CD4-positive, alpha-beta T cell treated with Interleukin-4 for 4 hours (primary cell): ENCODE measurements at regions not wholly inside any gene's neighbourhood (a gene's known extent, or its start where the extent isn't known, plus 50 kb on each side); places are given as distances from the start of the nearest gene placed in this dataset.
"Not testable (repeated sequence)": the region's sequence is repeated elsewhere in the genome, so short reads cannot be mapped to it uniquely, and the experiment has no call there.

Experiments used
- DNase-seq: peaks from one replicate; pipeline ENCODE4 v3.0.0-alpha.2; 2020

DNA sequence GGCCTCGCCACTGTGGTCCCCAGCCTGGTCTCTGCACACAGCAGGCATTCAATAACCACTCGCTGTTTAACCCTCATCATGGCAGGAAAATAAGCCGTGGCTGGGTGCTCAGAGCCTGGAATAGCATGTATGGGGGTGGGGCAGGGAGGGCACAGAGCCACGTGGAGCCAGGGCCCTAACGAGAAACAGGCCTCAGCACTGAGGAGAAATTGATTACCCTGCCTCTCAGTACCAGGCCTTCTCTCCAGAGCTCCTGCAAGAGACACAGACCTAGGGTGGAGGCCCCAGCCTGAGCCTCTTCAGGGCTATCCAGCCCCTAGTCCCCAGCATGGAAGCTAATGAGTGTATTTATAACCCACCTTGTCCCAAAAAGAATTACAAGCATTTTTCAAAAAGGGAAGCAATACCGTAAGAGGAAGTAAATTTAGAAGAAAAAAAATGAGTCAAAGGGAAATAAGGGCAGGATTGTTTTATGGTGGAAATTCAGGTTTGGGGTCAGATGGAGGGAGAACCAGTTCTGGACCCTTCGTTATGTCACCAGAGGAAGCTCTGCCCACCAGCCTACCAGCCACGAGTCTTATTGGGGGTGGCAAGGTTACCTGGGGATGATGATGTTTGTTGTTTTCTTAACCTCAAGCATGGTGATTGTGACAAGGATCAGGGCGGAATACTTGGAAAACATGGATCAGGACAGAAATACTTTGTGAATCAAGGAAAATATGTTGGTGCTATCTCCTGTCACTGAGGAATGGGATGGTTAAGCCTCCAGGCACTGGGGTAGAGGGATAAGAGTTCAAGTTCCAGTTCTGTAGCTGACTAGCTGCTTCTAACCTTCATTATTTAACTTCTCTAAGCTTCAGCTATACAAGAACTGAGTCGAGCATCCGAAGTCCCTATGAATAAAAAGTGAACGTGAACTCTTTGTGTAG lies 101.9 kb upstream of the RBPJ start:
- DNase-seq = no peak

DNA sequence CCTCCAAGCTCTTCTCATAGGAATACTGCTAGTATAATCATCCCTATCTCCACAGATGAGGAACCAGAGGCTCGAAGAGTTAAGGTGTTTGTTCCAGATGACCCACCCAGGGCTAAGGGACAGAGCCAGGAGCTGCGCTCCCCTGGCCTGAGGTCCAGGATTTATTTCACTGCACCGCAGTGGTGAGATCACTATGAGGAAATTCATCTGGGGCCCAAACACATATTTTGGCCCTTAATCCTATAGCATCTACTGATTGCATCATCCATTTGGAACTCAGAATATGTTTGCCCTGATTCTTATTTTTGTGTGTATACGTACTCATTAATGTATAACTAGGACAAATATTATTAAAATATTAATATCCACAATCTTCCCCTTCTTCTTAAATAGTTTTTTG lies 100.1 kb upstream of the RBPJ start:
- DNase-seq = no peak

DNA sequence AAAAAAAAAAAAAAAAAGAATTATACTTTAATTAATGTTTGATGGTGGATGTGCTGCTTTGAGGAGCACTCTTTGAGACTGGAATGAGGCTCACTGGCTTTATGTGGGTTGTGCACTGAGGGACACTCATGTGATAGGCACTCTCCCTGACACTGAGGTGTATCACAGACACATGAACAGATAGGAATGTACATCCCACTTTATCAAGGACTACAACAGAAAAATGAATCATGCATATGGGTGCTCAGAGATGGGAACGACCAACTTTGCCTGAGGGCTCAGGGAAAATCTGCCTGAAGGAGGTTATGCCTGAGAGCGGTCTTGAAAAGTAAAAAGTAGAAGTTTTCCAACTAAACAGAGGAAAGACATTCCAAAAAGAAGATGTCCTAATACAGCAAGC lies 97.7 kb upstream of the RBPJ start:
- DNase-seq = no peak

DNA sequence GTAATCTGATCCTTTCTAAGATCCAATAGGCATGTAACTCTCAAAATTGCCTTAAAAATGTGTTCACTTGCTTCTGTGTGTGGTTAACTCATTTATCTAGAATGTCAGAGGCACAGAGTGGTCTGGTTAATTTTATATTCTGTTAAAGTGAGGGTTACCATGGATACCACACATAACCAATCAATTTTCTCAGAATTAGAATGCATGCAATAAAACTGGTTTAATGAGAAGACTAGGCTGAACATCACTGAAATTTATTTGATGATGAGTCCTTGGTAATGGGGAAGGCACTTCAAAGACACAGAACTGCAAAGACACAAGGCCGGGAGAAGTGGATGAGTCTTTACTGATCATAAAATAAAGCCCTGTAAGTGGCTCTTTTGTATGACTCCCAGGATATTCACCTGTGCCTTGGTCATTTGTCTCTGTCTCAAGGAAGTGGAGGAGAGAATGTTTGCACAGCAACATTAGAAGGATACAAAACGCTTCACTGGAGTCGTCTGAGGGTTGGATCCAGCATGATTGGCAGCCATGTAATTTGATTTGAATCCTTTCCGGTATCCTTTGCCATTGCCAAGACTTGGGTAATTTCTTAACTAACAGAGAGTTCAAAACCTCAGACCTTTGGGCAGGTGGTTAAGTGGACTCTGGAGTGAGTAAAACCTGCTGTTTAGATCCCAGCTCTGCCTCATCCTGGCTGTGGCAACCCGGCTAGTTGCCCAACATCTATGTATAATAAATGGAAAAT lies 94.0 kb upstream of the RBPJ start:
- DNase-seq = no peak

DNA sequence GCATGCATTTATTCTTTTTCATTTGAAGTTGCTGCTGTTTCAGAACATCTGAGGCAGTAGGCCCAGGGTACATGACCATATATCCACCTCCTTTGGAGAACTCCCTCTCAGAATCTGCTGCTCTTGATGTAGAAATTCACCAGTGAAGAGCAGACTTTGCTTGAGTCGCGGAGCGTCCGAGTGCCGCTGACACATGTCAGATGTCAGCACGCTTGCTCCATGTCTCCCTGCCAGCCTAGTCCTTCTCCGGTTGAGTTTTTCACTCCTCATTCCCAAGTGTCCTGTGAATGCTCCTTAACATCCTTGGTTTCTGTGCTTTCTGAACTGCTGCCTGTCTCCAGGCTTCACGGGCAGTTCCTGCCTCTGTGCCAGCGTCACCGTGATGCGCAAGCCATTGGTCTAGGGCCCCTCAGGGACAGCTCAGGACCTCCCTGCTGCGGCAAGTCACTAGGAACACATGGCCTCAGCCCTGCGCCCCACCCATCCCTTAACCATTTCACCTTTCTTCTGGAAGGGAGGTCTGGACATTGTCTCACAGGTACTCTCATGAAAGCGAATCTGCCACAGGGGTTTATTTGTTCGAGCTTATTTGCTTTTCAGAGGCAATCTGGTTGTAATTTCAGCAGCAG lies 93.1 kb upstream of the RBPJ start:
- no peak for DNase-seq

DNA sequence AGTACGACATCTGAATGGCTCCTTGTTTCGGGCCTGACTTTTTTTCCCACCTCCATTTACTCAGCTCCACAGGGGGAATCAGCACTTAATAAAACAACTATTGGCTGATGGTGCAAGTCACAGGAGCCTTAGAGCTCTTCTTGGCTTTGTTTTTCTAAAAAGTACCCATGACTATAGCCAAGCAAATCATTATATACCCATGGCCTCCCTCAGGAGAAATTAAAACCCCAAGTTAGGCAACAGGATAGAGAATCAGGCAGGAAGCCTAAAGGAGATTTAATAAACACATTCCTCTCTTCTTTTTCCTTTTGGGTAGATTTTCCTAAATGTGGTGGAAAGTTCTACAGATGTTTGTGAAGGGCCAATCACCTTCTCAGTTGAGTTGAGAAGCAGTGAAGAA lies 91.9 kb upstream of the RBPJ start:
- DNase-seq = no peak

DNA sequence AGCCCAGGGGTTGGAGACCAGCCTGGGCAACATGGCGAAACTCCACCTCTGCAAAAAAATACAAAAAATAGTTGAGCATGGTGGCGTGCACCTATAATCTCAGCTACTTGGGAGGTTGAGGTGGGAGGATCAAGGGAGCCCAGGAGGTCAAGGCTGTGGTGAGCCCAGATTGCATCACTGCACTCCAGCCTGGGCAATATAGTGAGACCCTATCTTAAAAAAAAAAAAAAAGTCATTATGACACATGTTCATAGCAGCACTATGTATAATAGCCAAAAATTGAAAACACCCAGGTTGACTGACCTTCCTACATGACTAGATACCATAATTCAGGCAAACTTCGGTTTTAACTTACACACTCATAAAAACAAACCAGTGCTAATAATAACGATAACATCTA lies 90.8 kb upstream of the RBPJ start:
- DNase-seq = no peak

DNA sequence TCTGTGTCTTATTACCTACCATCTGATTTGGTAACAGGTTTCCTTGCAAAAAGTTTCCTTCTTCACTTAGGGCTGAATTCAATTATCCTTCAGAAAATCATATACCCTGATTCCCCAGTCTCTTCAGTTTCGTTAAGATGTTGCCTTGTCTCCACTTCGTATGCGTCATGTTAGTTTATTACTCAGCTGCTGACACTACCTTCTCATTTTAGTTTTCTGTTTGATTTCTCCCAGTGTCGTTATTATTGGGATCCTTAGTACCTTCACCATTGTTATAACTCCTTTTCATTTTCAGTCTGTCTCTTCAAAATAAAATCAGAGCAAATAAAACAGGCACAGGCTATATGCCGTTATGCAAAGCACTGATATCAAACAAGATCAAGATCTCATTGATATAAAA lies 87.5 kb upstream of the RBPJ start:
- no peak for DNase-seq

DNA sequence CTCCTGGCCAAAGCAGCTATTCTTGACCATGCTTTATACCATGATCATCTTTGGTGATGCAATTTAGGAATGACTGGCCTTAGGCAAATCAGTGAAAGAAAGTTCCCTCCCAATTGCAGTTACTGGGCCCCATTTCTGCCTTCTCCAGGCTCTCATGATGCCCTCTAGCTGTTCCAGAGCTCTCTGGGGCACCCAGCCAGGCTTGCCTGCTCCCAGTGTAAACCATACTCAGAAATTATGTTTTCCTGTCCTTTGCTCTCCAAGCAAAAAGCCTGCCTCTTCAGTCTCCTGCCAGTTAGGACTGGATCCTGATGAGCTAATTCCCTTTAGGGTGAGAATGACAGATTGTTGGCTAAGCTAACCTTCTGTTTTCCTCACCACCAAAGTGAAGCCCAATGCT lies 85.3 kb upstream of the RBPJ start:
- DNase-seq = no peak

DNA sequence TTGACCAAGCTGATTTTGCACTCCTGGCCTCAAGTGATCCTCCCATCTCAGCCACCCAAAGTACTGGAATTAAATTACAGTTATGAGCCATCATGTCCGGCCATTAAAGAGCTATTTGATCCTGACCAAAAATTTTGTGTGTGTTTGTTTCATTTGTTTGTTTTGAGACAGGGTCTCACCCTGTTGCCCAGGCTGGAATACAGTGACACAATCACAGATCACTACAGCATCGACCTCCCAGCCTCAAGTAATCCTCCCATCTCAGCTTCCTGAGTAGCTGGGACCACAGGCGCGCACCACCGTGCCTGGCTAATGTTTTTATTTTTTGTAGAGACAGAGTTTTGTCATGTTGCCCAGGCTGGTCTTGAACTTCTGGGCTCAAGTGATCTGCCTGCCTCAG lies 82.9 kb upstream of the RBPJ start:
- DNase-seq = no peak

DNA sequence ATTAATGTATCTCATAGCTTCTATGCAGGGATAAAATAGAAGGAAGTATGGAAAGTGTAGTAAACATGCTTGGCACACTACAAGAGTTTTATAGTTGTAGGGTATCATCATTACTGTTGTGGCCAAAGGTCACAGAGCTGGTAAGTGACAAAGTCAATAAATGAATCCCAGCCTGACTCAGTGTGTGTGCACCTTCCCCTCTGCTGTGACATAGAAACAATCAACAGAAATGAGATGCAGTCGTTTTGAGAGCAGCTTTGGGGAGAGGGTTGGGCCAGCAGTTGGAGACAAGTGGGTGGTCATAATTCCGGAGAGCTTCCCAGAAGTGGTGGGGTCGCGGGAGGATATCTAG lies 82.4 kb upstream of the RBPJ start:
- no peak for DNase-seq

DNA sequence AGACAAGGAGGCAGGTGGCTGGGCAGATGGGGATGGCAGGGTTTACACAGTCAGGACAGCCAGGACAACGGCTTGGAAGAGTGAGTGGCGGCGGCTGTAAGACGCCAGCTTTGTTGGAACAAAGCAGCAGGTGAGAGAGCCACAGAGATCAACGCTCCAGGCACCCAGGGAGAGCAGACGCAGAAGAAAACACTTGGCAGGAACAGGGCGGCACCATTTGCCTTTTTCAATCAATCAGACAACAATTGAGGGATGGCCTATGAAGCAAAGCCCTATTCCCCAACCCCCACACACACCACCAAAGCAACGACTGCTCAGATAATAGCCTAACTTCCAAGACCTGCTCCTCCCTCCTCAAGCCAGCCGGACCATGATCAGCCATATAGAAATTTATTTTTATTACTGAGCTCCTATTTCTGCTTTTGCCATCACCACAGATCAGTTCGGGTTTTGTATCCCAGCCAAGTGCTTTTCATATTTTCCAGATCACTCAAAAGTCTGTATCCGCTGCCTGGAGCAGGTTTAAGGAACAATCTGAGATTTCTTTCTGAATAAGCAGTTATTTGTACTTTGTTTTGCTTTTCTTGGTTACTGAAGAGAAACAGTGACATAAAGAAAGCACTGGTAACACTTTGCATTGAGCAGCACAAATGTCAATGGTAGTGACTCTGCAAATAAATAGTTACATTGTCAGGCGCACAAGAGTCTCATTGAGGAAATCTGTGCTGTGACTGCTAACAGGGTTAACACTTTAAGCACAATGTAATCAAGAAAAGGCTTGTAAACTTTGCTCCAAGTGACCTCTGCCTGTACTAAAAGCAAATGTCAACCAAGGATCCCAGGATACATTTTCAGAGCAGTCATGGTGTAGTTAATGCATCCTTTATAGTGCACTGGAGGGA lies 81.8 kb upstream of the RBPJ start:
- no peak for DNase-seq

DNA sequence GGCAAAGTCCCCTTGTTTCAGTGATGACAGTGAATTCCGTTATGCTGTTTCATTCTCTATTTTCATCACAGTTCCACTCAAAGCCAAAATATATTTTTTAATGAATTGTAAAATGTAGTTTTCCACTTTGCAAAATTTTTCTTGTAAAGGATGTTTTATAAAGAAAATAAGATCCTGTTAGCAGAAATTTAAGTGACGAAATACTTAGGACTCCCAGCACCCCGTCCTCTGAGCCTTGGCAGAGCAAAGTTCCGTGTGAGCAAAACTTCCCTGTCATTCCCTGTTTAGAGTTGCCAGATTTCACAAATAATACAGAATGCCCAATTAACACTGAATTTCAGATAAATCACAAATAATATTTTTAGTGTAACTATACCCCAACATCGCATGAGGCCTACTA lies 81.0 kb upstream of the RBPJ start:
- DNase-seq = no peak

DNA sequence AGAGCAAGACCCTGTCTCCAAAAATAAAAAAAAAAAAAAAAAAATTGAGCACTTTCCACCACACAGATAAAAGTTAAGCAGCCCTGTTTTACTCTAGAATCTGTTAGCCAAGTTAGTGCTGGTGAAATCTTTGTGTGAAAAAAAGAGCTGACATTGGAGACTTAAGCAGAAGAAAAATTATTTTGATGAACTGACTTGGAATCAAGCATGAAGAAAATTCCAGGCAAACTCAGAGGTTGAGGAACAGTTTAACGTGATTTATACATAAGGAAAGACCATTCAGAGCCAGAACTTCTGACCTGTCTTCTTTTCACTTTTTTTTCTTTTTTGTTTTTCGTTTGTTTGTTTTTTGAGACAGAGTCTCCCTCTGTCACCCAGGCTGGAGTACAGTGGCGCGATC lies 79.6 kb upstream of the RBPJ start:
- no peak for DNase-seq

DNA sequence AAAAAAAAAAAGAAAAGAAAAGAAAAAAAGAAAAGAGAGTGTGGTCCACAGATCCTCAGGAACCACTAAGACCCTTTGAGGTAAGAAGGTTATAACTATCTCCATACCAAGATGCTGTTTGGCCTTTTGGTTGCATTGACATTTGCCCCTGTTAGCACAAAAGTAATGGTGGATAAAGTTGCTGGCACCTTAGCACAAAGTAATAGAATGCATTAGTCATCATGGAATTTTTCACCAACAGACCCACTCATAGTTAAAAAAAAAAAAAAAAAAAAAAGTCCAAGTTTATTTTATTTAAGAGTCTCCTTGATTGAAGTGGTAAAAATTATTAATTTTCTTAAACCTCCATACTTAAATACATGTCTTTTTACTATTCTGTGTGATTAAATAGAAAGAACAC lies 78.4 kb upstream of the RBPJ start:
- no peak for DNase-seq

DNA sequence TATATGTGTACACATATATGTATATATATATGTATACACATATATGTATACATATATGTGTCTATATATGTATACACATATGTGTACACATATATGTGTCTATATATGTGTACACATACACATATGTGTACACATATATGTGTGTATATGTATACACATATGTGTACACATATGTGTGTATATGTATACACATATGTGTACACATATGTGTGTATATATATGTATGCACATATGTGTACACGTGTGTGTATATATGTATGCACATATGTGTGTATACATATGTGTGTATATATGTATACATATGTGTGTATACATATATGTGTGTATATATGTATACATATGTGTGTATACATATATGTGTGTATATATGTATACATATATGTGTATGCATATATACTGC lies 76.7 kb upstream of the RBPJ start:
- not testable (repeated sequence) for DNase-seq

DNA sequence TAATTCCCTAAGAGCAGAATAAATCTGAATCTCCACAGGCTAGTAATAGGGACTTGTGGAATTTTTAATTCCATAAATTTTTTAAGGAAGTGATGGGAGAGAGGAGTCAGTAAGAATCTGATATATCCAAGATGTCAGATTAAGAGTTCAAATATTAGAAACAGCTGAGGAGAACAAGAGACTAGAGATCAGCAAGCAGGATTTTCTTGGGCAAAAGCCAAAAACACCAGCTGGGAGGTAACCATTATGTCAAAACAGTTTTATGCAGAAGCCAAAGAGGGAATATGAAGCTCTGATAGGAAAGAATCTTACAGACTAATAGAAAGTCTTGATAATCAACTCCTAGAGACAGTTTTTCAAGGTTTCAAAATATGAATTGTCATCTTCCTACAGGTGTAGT lies 72.2 kb upstream of the RBPJ start:
- no peak for DNase-seq

DNA sequence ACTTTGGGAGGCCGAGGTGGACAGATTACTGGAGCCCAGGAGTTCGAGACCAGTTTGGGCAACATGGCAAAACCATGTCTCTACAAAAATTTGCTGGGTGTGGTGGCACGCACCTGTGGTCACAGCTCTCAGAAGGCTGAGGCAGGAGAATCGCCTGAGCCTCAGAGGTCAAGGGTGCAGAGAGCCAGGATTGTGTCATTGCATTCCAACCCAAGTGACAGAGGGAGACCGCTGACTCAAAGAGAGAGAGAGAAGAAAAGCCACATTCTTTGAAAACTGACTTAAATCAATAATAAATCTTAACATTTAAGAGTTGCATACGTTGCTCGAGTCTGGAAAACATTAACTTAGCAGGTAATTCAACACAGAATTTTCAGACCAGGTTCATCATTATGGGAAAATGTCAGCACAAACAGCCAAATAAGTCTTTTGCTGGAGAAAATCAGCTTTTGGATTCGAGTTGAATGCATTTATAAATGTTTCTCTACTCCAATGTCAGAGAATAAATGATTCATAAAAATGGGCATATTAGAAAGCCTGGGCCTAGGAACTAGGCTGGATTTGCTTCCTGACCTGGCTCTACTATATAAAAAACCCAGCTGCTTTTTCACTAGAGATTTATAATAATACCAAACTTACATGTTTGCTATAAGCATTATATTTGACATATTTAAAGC lies 68.3 kb upstream of the RBPJ start:
- no peak for DNase-seq

DNA sequence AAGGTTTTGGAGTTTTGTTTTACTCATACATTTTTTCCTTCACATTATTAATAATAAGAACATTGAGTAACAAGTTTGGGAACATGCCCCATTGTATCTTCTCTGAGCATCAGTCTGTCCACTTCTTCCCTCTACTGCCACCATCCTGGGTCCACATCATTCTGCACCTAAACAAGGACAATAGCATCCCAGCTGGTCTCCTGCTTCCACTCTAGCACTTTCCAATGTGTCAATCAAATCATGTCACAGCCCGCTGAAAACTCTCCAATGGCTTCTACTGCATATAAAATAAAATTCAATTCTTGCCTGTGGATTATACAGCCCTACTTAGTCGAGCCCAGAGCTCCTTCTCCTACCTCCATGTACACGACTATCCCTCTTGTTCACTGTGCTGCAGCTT lies 66.8 kb upstream of the RBPJ start:
- DNase-seq = no peak

DNA sequence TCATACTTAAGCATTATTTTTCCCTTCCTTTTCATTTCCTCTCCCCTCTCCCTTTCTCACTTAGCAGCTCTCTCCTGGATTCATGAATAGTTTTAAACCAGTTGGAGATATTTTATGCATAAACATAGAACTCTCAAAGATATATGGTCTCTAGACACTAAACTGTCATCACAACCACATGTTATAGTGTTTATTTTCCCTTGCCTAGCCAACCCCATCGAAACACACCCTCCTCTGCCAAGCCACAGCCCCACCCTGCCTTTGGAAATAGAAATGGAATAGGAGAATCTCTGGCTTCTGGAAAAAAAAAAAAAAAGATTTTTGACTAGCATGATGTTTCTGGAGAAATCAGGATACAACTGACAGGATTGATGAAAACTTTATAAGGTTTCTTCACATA lies 64.8 kb upstream of the RBPJ start:
- DNase-seq = no peak

DNA sequence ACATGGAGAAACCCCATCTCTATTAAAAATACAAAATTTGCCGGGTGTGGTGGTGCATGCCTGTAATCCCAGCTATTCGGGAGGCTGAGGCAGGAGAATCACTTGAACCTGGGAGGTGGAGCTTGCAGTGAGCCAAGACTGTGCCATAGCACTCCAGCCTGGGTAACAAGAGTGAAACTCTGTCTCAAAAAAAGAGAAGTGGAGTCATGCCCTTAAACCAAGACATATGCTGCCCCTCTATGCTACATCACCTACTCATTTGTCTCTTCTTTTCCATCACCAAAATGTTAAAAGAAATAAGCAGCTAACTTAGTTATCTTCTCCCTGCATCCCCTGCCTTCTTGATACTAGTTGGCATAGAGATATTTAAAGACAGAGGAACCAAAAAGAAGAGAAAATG lies 63.4 kb upstream of the RBPJ start:
- DNase-seq = not testable (repeated sequence)

DNA sequence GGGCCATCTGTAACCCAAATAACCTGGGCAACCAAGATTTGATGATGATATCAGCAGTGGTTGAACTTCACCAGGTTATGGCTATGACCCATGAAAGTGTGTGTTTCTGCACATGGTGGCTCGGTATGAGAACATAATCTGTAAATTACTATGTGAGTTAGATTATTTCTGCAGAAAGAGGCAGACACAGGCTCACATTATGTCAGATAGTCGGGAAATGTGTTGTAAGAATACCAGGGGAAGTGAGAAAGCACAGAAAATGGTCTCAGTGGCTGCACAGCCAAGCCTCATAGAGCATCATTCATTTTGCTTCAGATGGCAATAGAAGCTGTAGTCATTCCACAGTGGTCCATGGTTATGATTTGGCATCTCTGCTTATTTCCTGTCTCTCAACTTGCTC lies 63.0 kb upstream of the RBPJ start:
- no peak for DNase-seq
